Loucy (cell line): ENCODE measurements at regions not wholly inside any gene's neighbourhood (a gene's known extent, or its start where the extent isn't known, plus 50 kb on each side); places are given as distances from the start of the nearest gene placed in this dataset.
"Not testable (repeated sequence)": the region's sequence is repeated elsewhere in the genome, so short reads cannot be mapped to it uniquely, and the experiment has no call there.

Source experiments
- H2AFZ ChIP-seq: fragments of 200-600 bp; sonication (generic); 2 replicates; pipeline ENCODE4 v1.6.0; 2016; ENCODE audit warnings: antibody characterized with exemption, mild to moderate bottlenecking, low read length, moderate library complexity
- H3F3A ChIP-seq: fragments of 200-600 bp; 2 replicates; pipeline ENCODE4 v1.6.0; 2016; ENCODE audit warnings: antibody characterized with exemption, low read depth, mild to moderate bottlenecking
- H3K27me3 ChIP-seq: fragments of 200-600 bp; sonication (generic); 2 replicates; pipeline ENCODE4 v1.6.1; 2014; ENCODE audit warnings: low read length, mild to moderate bottlenecking; ENCODE audit not compliant: insufficient read depth, poor library complexity, severe bottlenecking
- H3K36me3 ChIP-seq: fragments of 200-600 bp; sonication (generic); 2 replicates; pipeline ENCODE4 v1.6.1; 2016; ENCODE audit warnings: low read length; ENCODE audit not compliant: insufficient read depth
- H3K4me1 ChIP-seq: fragments of 200-600 bp; sonication (generic); 2 replicates; pipeline ENCODE4 v1.5.1; 2014; ENCODE audit warnings: low read length, mild to moderate bottlenecking; ENCODE audit not compliant: insufficient read depth, poor library complexity, severe bottlenecking
- H3K4me2 ChIP-seq: fragments of 200-600 bp; sonication (generic); 2 replicates; pipeline ENCODE4 v1.6.0; 2014; ENCODE audit warnings: antibody characterized with exemption, low read length, low read depth, mild to moderate bottlenecking; ENCODE audit not compliant: poor library complexity, severe bottlenecking
- H3K4me3 ChIP-seq: fragments of 200-600 bp; sonication (generic); 2 replicates; pipeline ENCODE4 v1.5.1; 2014; ENCODE audit warnings: low read length, mild to moderate bottlenecking, mixed read lengths; ENCODE audit not compliant: poor library complexity, severe bottlenecking
- H3K79me2 ChIP-seq: fragments of 200-600 bp; sonication (generic); 2 replicates; pipeline ENCODE4 v1.6.1; 2014; ENCODE audit warnings: low read length; ENCODE audit not compliant: insufficient read depth
- H3K9ac ChIP-seq: fragments of 200-600 bp; sonication (generic); 2 replicates; pipeline ENCODE4 v1.6.0; 2014; ENCODE audit warnings: mild to moderate bottlenecking, low read depth, low read length, moderate library complexity; ENCODE audit not compliant: poor library complexity, severe bottlenecking
- H3K9me2 ChIP-seq: fragments of 200-600 bp; sonication (generic); replicated peaks from 2 replicates; pipeline ENCODE4 v1.6.1; 2016; ENCODE audit warnings: low read depth, low read length, mixed read lengths
- H3K9me3 ChIP-seq: fragments of 200-600 bp; sonication (generic); 2 replicates; pipeline ENCODE4 v1.6.1; 2014; ENCODE audit warnings: mild to moderate bottlenecking, antibody characterized with exemption, low read length, low read depth; ENCODE audit not compliant: insufficient read depth
- H4K20me1 ChIP-seq: fragments of 200-600 bp; sonication (generic); 2 replicates; pipeline ENCODE4 v1.6.0; 2014; ENCODE audit warnings: antibody characterized with exemption, low read length, mild to moderate bottlenecking; ENCODE audit not compliant: insufficient read depth, poor library complexity, severe bottlenecking
- EZH2phosphoT487 ChIP-seq: fragments of 200-600 bp; IDR thresholded peaks from 2 replicates; pipeline ENCODE4 v1.6.1; 2018; ENCODE audit warnings: antibody characterized with exemption, mild to moderate bottlenecking, moderate library complexity, borderline replicate concordance
- TF ChIP-seq, protein P1 (sequence below): fragments of 200-600 bp; sonication (generic); conservative IDR thresholded peaks from 2 replicates; pipeline ENCODE4 v1.5.1; 2014; ENCODE audit warnings: mild to moderate bottlenecking, antibody characterized with exemption, low read length

GRCh38 chr6:51147756-51148155 lies 329.1 kb downstream of the TFAP2B start:
- Histone ChIP-seq H3K4me1 (no peaks in the 10 kb centered on the region), H3K36me3 (no peaks in the 10 kb centered on the region), H3K79me2 (no peaks in the 10 kb centered on the region), H3K9me2 (no peaks in the 10 kb centered on the region), H3F3A (no peaks in the 10 kb centered on the region), H3K9ac (no peak overlapping the region), H3K4me2 (no peak overlapping the region), H3K27me3 (no peaks in the 10 kb centered on the region), H3K4me3 (no peak overlapping the region), H2AFZ (no peak overlapping the region), H4K20me1 (no peaks in the 10 kb centered on the region), H3K9me3 (no peaks in the 10 kb centered on the region)
- no peak for TF ChIP-seq EZH2phosphoT487
- TF ChIP-seq, protein P1, sequence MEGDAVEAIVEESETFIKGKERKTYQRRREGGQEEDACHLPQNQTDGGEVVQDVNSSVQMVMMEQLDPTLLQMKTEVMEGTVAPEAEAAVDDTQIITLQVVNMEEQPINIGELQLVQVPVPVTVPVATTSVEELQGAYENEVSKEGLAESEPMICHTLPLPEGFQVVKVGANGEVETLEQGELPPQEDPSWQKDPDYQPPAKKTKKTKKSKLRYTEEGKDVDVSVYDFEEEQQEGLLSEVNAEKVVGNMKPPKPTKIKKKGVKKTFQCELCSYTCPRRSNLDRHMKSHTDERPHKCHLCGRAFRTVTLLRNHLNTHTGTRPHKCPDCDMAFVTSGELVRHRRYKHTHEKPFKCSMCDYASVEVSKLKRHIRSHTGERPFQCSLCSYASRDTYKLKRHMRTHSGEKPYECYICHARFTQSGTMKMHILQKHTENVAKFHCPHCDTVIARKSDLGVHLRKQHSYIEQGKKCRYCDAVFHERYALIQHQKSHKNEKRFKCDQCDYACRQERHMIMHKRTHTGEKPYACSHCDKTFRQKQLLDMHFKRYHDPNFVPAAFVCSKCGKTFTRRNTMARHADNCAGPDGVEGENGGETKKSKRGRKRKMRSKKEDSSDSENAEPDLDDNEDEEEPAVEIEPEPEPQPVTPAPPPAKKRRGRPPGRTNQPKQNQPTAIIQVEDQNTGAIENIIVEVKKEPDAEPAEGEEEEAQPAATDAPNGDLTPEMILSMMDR = no peak

DNA sequence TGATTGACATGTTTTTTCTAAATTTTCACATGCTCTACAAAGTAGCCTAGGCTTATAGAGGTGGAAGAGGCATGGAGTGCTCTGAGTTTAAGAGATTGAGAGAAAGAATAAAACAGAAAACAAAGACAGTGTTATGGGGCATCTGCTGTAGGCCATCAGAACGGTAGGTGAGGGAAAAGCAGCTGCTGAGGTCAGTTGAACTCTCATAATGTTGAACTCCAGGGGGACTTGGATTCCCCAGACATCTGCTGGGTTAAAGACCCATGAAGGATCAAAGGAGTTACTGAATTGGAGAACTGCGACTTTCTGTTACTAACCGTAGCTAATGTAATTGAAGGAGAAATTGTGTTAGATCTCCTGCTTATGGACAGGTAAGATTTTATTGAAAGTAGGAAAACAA lies 333.9 kb downstream of the TFAP2B start:
- H3F3A ChIP-seq = no peaks in the 10 kb centered on the region
- H3K36me3 ChIP-seq = no peaks in the 10 kb centered on the region
- no peaks in the 10 kb centered on the region for H3K9me3 ChIP-seq
- no peak overlapping the region for H3K4me3 ChIP-seq
- no peak for TF ChIP-seq EZH2phosphoT487
- TF ChIP-seq, protein P1 = no peak
- no peak overlapping the region for H2AFZ ChIP-seq
- no peaks in the 10 kb centered on the region for H3K4me1 ChIP-seq
- H4K20me1 ChIP-seq = no peaks in the 10 kb centered on the region
- no peaks in the 10 kb centered on the region for H3K27me3 ChIP-seq
- no peaks in the 10 kb centered on the region for H3K79me2 ChIP-seq
- no peak overlapping the region for H3K4me2 ChIP-seq
- no peak overlapping the region for H3K9ac ChIP-seq
- H3K9me2 ChIP-seq = no peaks in the 10 kb centered on the region

DNA sequence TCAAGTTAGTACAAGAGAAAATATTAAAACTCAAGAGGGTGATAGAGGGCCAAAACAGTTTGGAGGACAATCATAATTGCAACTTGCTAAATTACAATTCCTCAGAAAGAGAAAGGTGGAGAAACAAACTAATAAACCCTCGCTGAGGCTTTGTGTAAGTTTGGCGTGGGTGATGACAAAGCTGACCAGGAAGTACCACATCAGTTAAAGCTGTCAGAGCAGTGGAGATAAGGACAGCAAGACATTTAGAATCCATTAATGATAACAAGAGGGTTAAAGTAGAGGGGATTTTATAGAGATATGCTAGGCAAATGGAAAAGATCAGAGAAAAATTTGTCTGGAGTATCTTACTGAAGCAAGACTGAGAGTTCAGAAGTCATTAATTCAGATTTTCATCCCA lies 334.4 kb downstream of the TFAP2B start:
- Histone ChIP-seq H3K4me1 (no peaks in the 10 kb centered on the region), H3K79me2 (no peaks in the 10 kb centered on the region), H3K4me3 (no peak overlapping the region), H3K9me2 (no peaks in the 10 kb centered on the region), H3K36me3 (no peaks in the 10 kb centered on the region), H3K27me3 (no peaks in the 10 kb centered on the region), H3F3A (no peaks in the 10 kb centered on the region), H3K4me2 (no peak overlapping the region), H3K9me3 (no peaks in the 10 kb centered on the region), H4K20me1 (no peaks in the 10 kb centered on the region), H2AFZ (no peak overlapping the region), H3K9ac (no peak overlapping the region)
- no peak for TF ChIP-seq EZH2phosphoT487
- TF ChIP-seq, protein P1 = no peak

- H3K36me3 ChIP-seq = not testable (repeated sequence)
These were observed 336.3 kb downstream of the TFAP2B start for GRCh38 chr6:51154925-51155324.

DNA sequence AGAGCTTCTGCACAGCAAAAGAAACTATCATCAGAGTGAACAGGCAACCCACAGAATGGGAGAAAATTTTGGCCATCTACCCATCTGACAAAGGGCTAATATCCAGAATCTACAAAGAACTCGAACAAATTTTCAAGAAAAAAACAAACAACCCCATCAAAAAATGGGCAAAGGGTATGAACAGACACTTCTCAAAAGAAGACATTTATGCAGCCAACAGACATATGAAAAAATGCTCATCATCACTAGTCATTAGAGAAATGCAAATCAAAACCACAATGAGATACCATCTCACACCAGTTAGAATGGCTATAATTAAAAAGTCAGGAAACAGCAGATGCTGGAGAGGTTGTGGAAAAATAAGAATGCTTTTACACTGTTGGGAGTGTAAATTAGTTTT lies 340.6 kb downstream of the TFAP2B start:
- H3K9me3 ChIP-seq, H3K9ac ChIP-seq: not testable (repeated sequence)

More at GRCh38 chr6:51154925-51155324, 336.3 kb downstream of the TFAP2B start:
- H3K9me2 ChIP-seq, H4K20me1 ChIP-seq, H2AFZ ChIP-seq, H3K79me2 ChIP-seq, H3K4me3 ChIP-seq, H3K4me1 ChIP-seq, H3K9me3 ChIP-seq, H3K4me2 ChIP-seq, H3K27me3 ChIP-seq, H3K9ac ChIP-seq, H3F3A ChIP-seq: not testable (repeated sequence)

More for the DNA sequence above, 340.6 kb downstream of the TFAP2B start:
- H3K4me3 ChIP-seq, H3K9me2 ChIP-seq, H4K20me1 ChIP-seq, H3K36me3 ChIP-seq, H3K4me2 ChIP-seq, H3K79me2 ChIP-seq, H3K4me1 ChIP-seq, H2AFZ ChIP-seq, H3F3A ChIP-seq, H3K27me3 ChIP-seq: not testable (repeated sequence)
